ENCODE measurements at regions not wholly inside any gene's neighbourhood (a gene's known extent, or its start where the extent isn't known, plus 50 kb on each side); places are given as distances from the start of the nearest gene placed in this dataset.

DNA sequence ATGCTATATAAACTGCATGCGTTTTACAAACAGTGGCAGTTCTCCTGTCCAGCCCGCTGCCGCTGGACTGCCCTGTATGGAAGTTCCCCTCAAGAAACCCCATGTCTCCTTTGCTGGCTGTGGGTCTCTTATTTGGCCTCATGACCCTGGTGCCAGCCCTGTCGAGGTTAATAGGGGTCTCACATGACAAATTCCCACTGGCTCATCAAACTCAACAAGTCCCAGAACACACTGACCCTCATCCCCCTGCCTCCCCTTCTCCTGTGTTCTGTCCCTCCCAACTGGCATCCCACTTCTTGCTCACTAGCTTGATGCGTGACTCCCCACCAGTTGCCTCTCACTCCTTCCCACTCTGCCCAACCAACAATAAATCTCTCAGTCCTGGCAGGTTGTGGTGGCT is 137.6 kb upstream of the HS6ST1 start:
- intact Hi-C loops (cut with DNase I): no loop called here
- DNase-seq (ENCODE audit: low spot score): peak; percentile 26

GRCh38 chr2:128457006-128457604 is 138.4 kb upstream of the HS6ST1 start:
- peak; percentile 64 for DNase-seq (ENCODE audit: low spot score)
- intact Hi-C loops (cut with DNase I): no loop called here

DNA sequence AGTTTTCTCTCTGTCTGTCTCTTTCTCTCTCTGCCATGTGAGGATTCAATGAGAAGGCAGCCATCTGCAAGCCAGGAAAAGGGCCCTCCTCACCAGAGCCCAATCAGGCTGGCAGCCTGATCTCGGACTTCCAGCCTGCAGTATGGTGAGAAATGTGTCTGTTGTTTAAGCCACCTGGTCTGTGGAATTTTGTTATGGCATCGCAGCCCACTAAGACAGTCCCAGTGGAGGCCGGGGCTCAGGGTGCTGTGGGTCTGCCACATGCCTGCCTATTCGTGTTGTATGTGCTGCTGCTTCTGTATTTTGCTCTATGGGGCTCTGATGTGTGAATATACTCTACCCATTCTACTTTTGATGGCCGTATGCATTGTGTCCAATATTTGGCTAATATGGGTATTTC is 139.0 kb upstream of the HS6ST1 start:
- DNase-seq (ENCODE audit: low spot score): peak; percentile 43
- intact Hi-C loops (cut with DNase I): no loop called here

DNA sequence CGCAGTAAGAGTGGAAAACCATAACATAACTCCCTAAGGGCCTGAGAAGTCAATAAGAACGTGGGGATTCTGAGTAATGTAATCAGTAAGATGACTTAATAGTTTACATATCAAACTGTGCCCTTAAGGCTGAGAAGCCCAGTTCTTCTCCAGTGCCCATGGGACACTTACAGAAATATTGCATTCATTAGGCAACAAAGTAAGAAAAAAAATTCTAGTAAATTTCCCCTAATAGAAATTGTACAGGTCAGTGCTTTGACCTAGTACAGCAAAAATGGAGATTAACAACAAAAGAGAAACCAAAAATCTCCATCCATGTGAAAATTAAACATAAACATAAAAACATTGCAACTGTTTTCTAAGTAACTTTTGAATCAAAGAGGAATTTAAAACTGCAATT is 139.8 kb upstream of the HS6ST1 start:
- no peak for DNase-seq (ENCODE audit: low spot score)
- intact Hi-C loops (cut with DNase I): no loop called here

DNA sequence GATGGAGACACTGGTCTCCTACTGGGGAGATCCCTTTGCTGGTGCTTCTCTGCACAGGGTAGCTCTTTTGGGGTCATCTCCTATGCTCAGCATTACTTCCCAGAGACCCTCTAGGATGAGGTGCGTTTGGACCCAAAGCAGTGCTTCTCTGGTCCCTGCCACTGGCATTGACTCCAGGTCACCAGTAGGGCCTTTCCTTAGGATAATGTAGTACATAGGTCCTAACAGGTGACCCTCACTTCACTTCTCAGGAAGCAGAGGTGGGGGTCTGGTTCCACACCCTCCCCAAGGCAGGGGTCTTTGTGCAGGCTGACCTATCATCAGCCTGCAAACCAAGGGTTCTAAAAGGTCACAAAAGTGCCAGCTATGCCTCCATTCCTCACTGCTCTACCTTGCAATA is 145.8 kb upstream of the HS6ST1 start:
- DNase-seq (ENCODE audit: low spot score): no peak
- intact Hi-C loops (cut with DNase I): no loop called here

- intact Hi-C loops (cut with DNase I): no loop called here
- no peak for DNase-seq (ENCODE audit: low spot score)
Measured at GRCh38 chr2:128465246-128466170, 146.8 kb upstream of the HS6ST1 start.

DNA sequence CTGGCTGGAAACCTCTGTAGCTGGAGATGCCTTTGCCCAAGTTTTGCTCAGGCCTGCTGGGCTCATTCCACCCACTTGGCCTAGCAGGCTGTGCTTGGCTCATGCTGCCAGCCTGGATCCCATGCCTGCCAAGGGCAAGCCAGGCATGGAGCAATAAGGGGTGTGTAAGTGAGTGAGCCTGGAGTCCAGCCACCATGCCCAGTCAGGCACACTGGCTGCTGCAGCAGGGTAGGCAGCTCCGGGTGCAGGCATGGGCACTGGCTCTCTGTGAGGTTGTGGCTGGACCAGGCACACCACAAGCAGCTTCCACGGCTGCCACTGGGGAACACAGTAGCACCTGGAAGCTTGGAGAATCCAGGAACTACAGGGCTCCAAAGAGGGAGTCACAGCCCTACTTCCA is 147.7 kb upstream of the HS6ST1 start:
- intact Hi-C loops (cut with DNase I): no loop called here
- no peak for DNase-seq (ENCODE audit: low spot score)

DNA sequence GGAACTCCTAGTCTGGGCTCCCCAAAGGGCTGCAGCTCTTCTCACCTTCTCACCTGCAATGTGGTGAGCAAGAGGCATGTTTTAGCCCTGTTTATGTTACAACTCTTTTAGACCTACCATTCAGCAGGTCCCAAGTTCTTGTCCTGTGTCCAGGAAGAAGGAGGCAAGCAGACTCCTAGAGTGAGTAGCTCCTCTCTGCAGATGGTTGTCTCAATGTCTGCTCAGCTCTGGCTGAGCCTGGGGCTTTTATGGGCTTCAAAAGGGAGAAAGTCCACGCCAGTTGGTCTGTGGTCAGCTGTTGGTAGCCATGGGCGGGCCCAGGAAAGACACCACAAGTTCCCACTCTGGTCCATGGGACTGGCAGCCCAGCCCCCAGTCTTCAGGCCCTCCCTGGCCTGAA is 148.1 kb upstream of the HS6ST1 start:
- no peak for DNase-seq (ENCODE audit: low spot score)
- intact Hi-C loops (cut with DNase I): no loop called here

DNA sequence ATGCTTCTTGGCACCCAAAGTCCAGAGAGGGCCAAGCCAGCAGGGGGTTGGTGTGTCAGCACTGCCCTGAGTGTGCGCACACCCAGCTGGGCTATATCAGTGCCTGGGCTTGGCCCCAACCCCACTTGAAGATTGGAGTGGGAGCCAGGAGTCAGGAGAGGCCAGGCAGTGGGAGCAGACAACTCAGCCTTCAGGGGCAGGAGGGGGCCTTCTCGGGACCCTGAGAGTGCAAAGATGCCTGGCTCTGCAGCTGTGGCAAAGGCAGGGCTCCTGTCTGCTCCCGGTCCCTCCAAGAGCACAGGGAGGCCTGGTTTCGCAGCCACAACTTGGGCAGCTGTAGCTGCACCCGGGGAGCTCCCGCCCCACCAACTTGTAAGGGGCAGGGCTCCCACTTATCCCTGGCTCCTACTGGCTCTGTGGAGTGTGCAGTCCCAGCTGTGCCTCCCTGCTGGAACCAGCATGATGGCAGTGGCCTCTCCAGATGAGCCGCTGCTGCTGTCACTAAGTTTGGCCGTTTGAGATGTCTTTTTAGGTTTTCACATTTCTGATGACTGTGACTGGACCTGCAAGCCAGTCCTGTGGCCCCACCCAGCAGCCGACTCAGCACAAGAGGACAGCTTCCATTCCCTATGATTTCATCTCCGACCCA is 148.8 kb upstream of the HS6ST1 start:
- intact Hi-C loops (cut with DNase I): no loop called here
- DNase-seq (ENCODE audit: low spot score): no peak

DNA sequence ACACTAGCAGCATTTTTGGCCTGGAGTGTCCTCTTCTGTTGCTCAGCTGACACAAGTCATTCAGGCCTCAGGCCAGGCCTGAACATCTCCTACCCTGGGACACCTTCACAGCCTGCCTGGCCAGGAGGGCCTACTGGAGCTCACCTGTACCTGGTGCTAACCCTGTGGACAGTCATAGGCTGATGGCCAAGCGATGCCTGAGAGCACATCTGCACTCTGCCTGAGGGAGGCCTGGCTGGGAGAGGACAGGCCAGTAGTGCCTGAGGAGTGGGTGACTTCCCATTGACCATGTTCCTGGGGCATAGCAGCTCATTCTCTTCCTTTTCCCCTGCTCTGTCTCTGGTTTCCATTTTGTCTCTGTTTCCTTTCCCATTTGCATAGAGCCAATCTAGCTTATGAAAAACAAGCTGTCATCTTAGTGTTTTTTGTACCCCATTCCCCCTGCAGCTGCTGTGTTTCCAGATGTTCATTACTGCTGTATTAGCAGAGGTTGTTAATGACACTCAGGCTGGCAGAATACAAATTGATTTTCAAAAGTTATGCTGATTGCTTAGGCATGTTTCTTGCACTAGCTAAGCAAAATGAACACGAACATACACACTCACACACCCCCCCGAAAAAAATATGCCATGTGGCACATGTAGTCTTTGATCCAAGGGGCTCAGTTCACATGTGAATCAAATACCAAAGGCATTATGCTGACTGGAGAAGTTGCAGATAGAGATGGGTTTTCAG is 149.7 kb upstream of the HS6ST1 start:
- intact Hi-C loops (cut with DNase I): no loop called here
- DNase-seq (ENCODE audit: low spot score): no peak

DNA sequence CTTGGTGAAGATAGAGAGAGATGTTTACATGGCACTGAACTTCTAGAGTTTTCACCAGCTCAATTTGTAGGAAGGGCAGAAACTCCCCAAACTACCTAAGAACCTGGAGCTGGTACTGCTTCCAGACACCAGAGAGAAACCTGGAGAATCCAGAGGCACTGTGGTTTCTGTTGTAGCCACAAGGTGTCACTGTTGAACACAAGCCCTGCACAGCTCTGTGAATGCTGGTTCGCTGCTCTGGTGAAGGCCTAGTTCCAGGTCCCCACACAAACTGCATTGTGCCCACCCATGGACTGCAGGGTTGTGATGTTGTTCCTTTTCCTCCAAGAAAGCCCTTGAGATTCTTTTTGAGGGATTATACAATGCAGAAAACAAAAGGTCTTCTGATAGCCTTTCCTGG is 150.5 kb upstream of the HS6ST1 start:
- no peak for DNase-seq (ENCODE audit: low spot score)
- intact Hi-C loops (cut with DNase I): no loop called here

DNA sequence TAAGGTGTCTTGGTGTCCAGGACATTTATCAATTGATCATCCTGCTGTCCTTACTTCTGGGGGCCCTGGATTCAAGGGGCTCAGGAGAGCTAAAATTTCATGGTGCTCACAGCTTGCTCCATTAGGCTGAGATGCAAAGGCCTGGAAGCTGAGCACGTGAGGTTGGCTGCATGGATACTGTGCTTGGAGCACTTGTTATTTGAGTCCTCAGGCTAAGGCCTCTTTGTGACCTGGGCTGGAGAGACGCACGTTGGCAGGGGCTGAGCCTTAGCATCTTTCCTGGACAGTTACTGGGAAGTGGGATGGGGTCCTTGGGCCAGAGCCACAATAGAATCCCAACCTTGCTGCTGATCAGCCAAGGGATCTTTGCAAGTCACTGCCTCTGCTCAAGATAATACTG is 151.2 kb upstream of the HS6ST1 start:
- no peak for DNase-seq (ENCODE audit: low spot score)
- intact Hi-C loops (cut with DNase I): no loop called here

GRCh38 chr2:128472789-128473174 is 154.1 kb upstream of the HS6ST1 start:
- intact Hi-C loops (cut with DNase I): no loop called here

GRCh38 chr2:128473175-128474035 is 154.7 kb upstream of the HS6ST1 start:
- intact Hi-C loops (cut with DNase I): no loop called here
- DNase-seq (ENCODE audit: low spot score): no peak

More at GRCh38 chr2:128472789-128473174, 154.1 kb upstream of the HS6ST1 start:
- no peak for DNase-seq (ENCODE audit: low spot score)

DNA sequence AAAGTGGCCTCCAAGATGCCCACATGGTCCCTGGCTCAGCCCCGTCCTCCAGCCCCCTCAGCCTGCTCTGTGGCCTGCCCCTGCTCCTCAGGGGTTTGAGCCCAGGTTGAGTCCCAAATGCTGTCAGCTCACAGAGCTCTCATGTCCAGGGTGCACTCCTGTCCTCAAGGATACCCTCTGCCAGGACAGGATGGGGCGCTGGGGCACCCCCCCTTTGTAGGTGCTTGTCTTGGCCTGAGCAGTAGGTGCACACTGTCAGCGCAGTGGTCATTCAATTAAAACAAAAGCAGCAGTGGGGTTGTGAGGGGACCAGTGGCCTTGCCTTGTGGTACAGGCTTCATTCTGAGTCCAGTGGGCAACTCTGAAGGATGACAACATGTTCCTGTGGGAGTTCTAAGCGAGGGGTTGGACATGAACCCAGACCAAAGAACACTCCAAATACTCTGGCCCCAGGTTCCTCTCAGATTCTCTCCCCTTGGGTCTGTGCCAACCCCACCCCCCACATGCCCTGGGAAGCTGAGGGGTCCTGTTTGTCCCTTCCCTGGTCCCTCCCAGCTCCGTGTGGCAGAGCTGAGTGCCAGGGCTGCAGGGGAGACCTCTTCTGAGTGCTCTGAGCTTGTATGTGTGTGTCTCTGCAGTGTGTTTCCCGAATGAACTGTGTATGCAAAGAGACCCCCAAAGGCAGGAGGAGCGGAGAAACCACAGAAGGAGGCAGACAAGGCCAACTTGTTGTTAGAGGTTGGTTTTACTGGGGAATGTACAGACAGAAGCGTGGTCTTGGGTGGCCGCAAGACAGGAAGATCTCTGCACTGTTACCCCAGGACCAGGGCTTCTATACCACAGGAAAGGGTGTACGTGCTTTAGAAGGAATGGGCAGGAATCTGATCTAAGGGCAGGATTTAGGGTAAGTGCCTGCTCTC is 155.6 kb upstream of the HS6ST1 start:
- DNase-seq (ENCODE audit: low spot score): no peak
- intact Hi-C loops (cut with DNase I): no loop called here

DNA sequence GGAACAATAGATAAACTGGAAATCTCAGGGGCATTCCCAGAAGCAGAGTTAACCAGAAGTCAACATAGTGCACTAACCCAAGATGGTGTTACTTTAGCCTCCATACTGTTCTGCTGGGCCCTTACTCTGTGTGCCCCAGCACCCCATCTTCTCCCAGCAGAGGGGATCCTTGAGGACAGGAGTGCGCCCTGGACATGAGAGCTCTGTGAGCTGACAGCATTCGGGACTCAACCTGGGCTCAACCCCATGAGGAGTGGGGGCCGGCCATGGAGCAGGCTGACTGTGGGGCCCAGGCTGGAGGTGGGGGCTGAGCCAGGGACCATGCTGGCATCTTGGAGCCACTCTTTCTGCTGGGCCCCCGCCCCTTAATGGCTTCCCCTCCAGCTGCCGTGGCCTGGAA is 156.3 kb upstream of the HS6ST1 start:
- intact Hi-C loops (cut with DNase I): no loop called here
- DNase-seq (ENCODE audit: low spot score): no peak

DNA sequence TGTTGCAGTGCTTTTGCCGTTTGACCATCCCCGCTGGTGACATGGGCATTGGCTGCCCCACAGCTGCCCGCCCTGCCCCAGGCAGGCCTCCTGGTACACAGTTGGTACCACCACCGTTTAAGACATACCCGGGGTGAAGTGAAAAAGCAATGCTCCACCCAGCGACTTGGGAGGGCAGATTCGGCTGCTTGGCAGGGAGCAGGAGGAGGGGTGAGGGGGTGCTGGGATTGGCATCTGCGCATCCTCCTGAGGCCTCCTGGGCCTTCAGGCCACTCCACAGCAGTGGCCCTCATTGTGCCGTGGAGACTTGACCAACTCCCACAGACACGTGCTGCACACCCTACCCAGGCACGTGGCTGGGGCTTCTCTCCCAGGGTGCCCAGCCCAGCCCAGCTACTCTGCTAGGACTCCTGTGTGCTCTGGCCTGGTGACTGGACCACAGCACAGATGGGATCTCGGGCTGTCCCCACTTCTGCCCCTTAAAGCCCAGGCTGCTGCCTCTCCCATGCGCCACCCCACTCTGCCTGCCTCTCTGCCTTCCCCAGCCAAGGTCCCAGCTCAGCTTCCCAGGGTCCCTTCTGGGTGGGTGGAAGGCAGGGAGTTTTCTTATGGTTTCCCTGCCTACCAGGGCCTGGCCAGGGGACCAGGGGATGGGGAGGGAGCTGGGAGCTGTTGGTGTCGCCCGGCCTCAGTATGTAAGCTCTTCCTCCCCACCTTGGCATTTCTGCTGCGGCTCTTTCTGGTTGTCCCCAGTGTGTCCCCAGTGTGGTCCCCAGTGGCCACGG is 157.0 kb upstream of the HS6ST1 start:
- intact Hi-C loops (cut with DNase I): no loop called here
- no peak for DNase-seq (ENCODE audit: low spot score)

Measured in posterior vena cava (tissue), 2 donors.